Spinal cord (tissue), 9 donors: ENCODE measurements at regions not wholly inside any gene's neighbourhood (a gene's known extent, or its start where the extent isn't known, plus 50 kb on each side); places are given as distances from the start of the nearest gene placed in this dataset.

Source experiments
- DNase-seq, 6 donors: peaks; one replicate each; pipeline versions ENCODE4 v3.0.0 to v3.0.0-alpha.2; 2013 to 2015; ENCODE audit warnings: low spot score in 6 of 6, low read depth in 4 of 6
- H3K27ac ChIP-seq: one replicate; pipeline ENCODE4 v1.5.1; 2013; ENCODE audit warnings: low read depth, low read length, control low read depth
- H3K27me3 ChIP-seq: one replicate; pipeline ENCODE4 v1.6.1; 2013; ENCODE audit warnings: low read length; ENCODE audit not compliant: control insufficient read depth, insufficient read depth
- H3K36me3 ChIP-seq: one replicate; pipeline ENCODE4 v1.6.1; 2013; ENCODE audit warnings: low read length; ENCODE audit not compliant: control insufficient read depth, insufficient read depth
- H3K4me1 ChIP-seq: one replicate; pipeline ENCODE4 v1.6.1; 2013; ENCODE audit warnings: low read length; ENCODE audit not compliant: control insufficient read depth, insufficient read depth
- H3K4me3 ChIP-seq: one replicate; pipeline ENCODE4 v1.5.1; 2013; ENCODE audit warnings: low read depth, low read length, control low read depth
- H3K9me3 ChIP-seq: one replicate; pipeline ENCODE4 v1.6.1; 2013; ENCODE audit warnings: low read length; ENCODE audit not compliant: control insufficient read depth, insufficient read depth
- WGBS: methylation state at CpG from one replicate; pipeline ENCODE4 v1.1.5; 2013; ENCODE audit warnings: missing lambda C conversion rate; ENCODE audit not compliant: insufficient coverage; 5-methylcytosine and 5-hydroxymethylcytosine counted together
- donor health status: healthy.

DNA sequence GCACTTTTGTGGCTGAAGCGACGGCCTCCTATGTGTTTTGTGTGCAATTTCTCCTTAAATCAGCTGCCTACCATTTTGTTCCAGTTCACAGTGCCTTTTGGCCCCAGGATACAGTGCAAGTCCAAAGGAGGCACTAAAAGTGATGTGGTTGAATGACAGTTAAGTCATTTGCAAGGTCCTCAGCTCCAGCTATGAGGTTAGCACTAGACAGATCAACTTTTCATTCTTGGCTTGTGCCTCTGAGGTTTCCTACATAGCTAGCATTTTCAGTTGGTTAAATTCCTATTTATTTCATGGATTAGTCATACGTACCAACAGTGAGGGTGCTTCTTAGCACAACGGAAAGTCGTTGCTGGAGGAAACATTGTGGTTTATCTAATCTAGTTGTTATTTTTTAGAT is 59.3 kb upstream of the NTPCR start:
- no peak overlapping the region for H3K4me3 ChIP-seq
- peak in 1 of 6 donors; percentile 90 for DNase-seq
- H3K4me1 ChIP-seq, result no peaks in the 10 kb centered on the region
- H3K27ac ChIP-seq, result no peak overlapping the region
- no peaks in the 10 kb centered on the region for H3K36me3 ChIP-seq
- H3K27me3 ChIP-seq, result no peaks in the 10 kb centered on the region
- 63% methylated on average over 2 of the region's 5 CpGs for WGBS
- no peaks in the 10 kb centered on the region for H3K9me3 ChIP-seq

- no peaks in the 10 kb centered on the region for H3K36me3 ChIP-seq
- no peak overlapping the region for H3K27ac ChIP-seq
- no peak overlapping the region for H3K4me3 ChIP-seq
- no CpG with 5 or more reads among the region's 6 CpGs for WGBS
- no peaks in the 10 kb centered on the region for H3K9me3 ChIP-seq
- H3K27me3 ChIP-seq, result no peaks in the 10 kb centered on the region
- no peak for DNase-seq
- H3K4me1 ChIP-seq, result no peaks in the 10 kb centered on the region
Measured at GRCh38 chr1:232891656-232892317, 58.6 kb upstream of the NTPCR start.

GRCh38 chr1:232893481-232894313 is 56.7 kb upstream of the NTPCR start:
- 67% methylated on average over 1 of the region's 4 CpGs for WGBS
- no peaks in the 10 kb centered on the region for H3K36me3 ChIP-seq
- H3K27me3 ChIP-seq, result no peaks in the 10 kb centered on the region
- no peak for DNase-seq
- H3K4me3 ChIP-seq, result no peak overlapping the region
- no peaks in the 10 kb centered on the region for H3K4me1 ChIP-seq
- no peak overlapping the region for H3K27ac ChIP-seq
- H3K9me3 ChIP-seq, result no peaks in the 10 kb centered on the region

DNA sequence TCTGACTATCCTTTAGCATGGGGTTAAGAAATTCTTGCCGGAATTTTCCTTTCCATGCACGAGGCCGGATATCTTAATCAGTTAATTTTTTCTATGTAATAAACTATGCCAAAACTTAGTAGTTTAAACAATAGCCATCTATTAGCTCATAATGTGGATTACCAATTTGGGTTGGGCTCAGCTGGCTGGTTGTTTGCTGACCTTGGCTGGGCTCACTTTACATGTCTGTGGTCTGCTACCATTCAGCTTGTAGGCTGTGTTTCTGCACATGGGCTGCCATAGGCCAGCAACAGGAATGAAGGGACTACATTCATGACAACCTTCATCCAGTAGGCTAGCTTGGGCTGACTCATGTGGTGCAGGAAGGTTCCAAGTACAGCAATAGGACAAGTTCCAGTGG is 56.0 kb upstream of the NTPCR start:
- WGBS, result no CpG with 5 or more reads among the region's 3 CpGs
- H3K4me1 ChIP-seq, result no peaks in the 10 kb centered on the region
- H3K27ac ChIP-seq, result no peak overlapping the region
- H3K27me3 ChIP-seq, result no peaks in the 10 kb centered on the region
- DNase-seq, result no peak
- H3K9me3 ChIP-seq, result no peaks in the 10 kb centered on the region
- no peaks in the 10 kb centered on the region for H3K36me3 ChIP-seq
- no peak overlapping the region for H3K4me3 ChIP-seq

DNA sequence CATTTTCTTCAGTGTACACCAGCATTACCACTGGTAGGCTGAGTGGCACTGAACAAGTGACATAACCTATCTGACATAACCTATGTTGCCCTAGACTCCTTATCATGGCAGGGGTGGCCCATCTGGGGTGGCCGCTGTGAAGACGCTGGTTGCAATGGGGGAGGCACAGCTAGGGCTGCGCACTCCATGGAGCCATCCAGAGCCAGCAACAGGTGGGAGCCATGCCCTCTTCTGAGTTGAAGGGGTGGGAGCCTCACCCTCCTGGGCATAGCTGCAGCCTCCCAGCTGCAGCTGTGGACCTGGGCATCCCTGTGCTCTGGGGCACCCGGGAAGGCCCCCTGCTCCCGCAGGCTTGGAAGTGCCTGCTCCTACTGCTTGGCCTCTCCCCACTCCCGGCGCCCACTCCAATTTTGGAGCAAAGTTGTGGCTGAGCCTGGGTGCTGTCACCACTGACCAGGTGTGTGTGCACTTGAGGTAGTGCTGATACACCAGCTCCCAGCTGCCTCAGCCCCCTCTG is 52.4 kb upstream of the NTPCR start:
- WGBS, result 100% methylated on average over 5 of the region's 7 CpGs
- Histone ChIP-seq H3K36me3 (no peaks in the 10 kb centered on the region), H3K9me3 (no peaks in the 10 kb centered on the region), H3K27ac (no peak overlapping the region), H3K27me3 (no peaks in the 10 kb centered on the region), H3K4me3 (no peak overlapping the region), H3K4me1 (no peaks in the 10 kb centered on the region)
- DNase-seq, result no peak

- Histone ChIP-seq H3K9me3 (no peaks in the 10 kb centered on the region), H3K27ac (no peak overlapping the region), H3K4me3 (no peak overlapping the region), H3K36me3 (no peaks in the 10 kb centered on the region), H3K4me1 (no peaks in the 10 kb centered on the region), H3K27me3 (no peaks in the 10 kb centered on the region)
- no peak for DNase-seq
- WGBS, result 90% methylated on average over 3 of the region's 5 CpGs
Measured at GRCh38 chr1:232899268-232899667, 51.1 kb upstream of the NTPCR start.

DNA sequence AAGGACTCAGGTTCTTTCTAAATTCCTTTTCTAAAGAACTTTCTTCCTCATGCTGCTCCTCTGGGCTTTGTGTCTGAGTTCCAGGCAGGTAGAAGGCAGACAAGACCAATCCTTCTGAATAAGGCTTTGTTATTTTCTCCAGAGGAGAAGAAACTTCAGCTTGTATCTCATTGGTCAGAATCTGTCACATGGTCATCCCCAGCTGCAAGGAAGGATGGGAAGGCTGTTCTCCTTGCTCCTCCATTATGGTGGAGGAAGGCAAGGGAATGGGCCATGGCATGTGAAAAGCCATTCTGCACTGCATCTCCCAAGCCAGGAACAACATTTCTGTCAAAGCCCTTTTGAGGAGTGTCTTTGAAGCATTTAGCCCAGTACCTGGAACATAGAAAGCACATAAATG is 50.6 kb upstream of the NTPCR start:
- no peaks in the 10 kb centered on the region for H3K36me3 ChIP-seq
- no peaks in the 10 kb centered on the region for H3K9me3 ChIP-seq
- no peak overlapping the region for H3K27ac ChIP-seq
- H3K4me3 ChIP-seq, result no peak overlapping the region
- no peaks in the 10 kb centered on the region for H3K27me3 ChIP-seq
- DNase-seq, result no peak
- H3K4me1 ChIP-seq, result no peaks in the 10 kb centered on the region
